ENCODE measurements at regions not wholly inside any gene's neighbourhood (a gene's known extent, or its start where the extent isn't known, plus 50 kb on each side); places are given as distances from the start of the nearest gene placed in this dataset.

DNA sequence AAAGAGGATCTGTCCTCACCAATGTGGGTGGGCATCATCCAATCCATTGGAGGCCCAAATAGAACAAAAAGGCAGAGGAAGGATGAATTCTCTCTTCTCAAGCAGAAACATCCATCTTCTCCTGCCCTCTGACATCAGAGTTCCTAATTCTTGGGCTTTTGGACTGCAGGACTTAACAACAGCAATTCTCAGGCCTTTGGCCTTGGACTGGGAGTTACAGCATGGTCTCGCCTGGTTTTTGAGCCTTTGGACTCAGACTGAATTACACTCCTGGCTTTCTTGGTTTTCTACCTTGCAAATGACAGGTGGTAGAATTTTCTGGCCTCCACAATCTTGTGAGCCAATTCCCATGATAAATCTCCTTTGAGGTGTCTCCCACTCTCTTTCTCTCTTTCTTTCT, 60.5 kb upstream of the CD180 start:
- DNase-seq (ENCODE audit: low read depth), result no peak

DNA sequence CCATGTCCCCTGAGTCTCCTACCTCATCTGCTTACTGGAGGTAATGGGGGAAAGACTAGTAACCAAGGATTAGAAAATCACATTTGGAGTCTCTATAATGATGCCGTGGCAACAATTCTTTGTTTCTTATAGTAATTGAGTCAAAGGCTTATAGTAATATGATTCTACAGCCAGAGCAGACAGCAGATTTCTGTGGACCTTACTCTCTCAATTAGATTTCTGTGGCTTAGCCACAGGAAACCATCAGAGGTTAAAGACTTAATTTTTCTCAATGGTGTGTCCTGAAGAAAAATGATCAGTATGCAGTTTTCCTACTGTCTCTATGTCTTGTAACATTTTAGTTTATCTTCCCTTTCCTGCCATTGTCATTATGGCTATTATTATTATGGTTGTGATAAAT, 59.3 kb upstream of the CD180 start:
- DNase-seq (ENCODE audit: low read depth), result peak; percentile 25

DNA sequence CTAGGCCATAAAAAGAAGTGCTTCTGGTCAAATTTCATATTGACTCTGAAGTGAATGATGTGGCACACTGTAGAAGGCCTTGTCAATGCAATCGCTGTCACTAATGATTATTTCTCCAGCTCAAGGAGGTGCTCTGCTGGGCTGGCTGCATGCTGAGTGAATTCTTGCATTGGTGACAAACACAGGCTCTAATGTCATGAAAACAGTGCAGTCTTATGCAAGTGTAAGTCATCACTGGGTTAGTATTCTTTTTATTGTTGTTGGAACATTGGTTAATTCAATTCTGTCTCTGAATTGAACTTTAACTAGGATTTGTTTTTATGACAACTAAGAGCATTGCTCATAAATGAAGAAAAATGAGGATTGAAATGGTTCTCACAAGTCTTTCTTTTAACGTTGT, 57.3 kb upstream of the CD180 start:
- no peak for DNase-seq (ENCODE audit: low read depth)

DNA sequence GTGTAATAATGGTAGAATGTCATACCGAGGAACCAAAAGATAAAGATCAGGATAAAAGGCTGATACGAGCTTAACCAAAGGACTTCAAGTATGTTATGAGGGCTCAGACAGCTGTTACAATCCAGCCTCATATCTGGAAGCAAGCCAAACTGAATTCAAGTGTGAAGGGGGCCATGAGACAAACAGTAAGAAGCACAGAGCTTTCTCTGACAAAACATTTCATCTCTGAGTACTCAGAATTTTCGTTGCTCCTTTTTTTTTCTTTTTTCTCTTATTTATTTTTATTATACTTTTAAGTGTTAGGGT, 52.9 kb upstream of the CD180 start:
- DNase-seq (ENCODE audit: low read depth), result peak; percentile 74

DNA sequence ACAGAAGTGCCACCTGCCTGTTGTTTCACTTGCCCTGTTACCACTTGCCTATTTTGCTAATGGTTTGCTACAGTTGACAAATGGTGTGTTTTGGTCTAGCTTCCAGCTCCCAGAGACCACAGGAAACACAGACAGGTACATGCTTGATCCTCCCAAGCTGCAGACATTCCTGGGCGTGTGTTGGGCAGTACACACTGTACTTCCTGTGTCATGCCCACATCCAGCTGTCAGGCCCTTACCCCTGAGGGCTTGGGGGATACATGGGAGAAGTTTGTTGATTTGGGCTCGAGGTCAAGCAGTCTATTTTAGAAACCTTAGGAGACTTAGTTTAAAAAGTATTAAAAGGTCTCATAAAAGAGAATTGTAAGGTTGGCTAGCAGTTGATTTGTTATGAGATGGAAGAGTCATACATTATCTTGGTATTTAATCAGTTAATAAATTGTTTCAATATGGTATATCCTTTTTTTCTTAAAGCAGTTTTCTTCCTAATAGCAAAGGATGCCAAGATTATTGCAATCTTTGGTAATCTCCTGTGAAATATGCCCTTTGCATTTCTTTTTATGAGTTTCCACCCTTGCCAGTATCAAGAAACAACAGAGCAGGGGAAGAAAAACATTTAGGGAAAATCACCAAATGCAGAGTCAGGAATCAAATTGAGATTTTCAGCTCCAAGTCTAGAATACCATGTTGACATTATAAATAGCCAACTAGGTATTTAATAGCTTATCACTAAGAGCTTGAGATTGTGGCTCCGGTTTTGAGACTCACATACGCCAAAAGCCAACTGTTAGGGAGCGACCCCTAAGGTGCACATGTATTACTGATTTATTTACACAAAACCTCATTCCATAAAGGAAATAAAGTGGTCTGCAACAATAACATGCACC, 52.3 kb upstream of the CD180 start:
- DNase-seq (ENCODE audit: low read depth), result peak; percentile 62

DNA sequence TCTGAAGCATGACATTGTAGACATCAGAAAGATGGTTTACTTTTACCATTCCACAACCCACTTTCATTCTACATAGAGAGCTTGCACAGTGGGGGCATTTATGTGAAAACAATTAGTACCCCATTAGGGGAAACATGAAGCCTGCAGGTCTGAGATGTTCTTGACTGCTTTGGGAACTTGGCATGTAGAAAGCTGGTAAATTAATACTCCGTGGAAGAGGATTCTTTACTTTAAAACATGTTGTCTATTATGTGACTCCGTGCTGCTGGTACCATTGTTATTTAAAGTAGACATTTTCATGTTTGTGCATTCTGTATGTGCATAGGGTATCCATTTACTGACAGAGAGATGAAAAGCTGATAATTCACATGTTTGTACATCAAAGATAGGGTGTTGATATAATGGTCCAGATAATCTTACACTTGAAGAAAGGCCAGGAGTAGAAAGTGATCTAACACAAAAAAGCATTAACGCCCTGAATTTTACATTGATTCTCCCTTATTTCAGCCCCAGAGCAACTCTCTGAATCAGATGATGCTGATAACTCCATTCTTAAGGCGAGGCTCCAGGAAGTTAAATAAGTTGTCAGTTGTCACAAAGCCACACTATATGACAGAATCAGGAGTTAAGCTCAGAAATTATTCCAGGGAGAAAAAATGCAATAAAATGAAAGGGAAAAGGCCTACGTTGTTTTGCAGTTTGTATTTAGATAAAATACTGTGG, 50.1 kb upstream of the CD180 start:
- no peak for DNase-seq (ENCODE audit: low read depth)
